ENCODE measurements at regions not wholly inside any gene's neighbourhood (a gene's known extent, or its start where the extent isn't known, plus 50 kb on each side); places are given as distances from the start of the nearest gene placed in this dataset.

- Histone ChIP-seq H3K27ac (ENCODE audit: low read length) (peak overlapping the region; percentile 81), H3K9me3 (ENCODE audit: low read length) (no peaks in the 10 kb centered on the region), H3K4me2 (ENCODE audit: low read length) (peak overlapping the region; percentile 53), H3K9ac (ENCODE audit: low read length) (peak overlapping the region; percentile 39), H3K36me3 (ENCODE audit: insufficient read depth, low read length) (no peaks in the 10 kb centered on the region), H4K20me1 (ENCODE audit: insufficient read depth) (no peaks in the 10 kb centered on the region), H3F3A (ENCODE audit: insufficient read depth, low read length, poor library complexity, severe bottlenecking) (peaks cover 11% of the 10 kb centered on the region), H3K79me2 (replicated peaks; ENCODE audit: insufficient read depth, low read length) (no peaks in the 10 kb centered on the region), H3K9me2 (ENCODE audit: insufficient read depth, low read length) (no peaks in the 10 kb centered on the region), H3K27me3 (ENCODE audit: insufficient read depth, low read depth, low read length) (no peaks in the 10 kb centered on the region), H2AFZ (ENCODE audit: low read depth, low read length) (no peak overlapping the region), H3K4me3 (ENCODE audit: low read length) (peak overlapping the region; percentile 48)
- no peak for TF ChIP-seq MXI1 (conservative IDR thresholded peaks at IDR 0.05; ENCODE audit: poor library complexity, severe bottlenecking)
- TF ChIP-seq RAD21 (conservative IDR thresholded peaks at IDR 0.05) = peak; percentile 20
- TF ChIP-seq EZH2 (IDR thresholded peaks at IDR 0.05; ENCODE audit: borderline replicate concordance, insufficient read depth, low read length, poor library complexity, severe bottlenecking) = no peak
- no peak for TF ChIP-seq TAF1 (IDR thresholded peaks at IDR 0.05; ENCODE audit: low read depth)
- peak; percentile 89 for TF ChIP-seq EP300 (conservative IDR thresholded peaks at IDR 0.05; ENCODE audit: poor library complexity, severe bottlenecking)
- peak; percentile 79 for TF ChIP-seq REST (IDR thresholded peaks at IDR 0.05; ENCODE audit: borderline replicate concordance)
- TF ChIP-seq POLR2AphosphoS5 (IDR thresholded peaks at IDR 0.05) = peak; percentile 72
- TF ChIP-seq SMC3 (conservative IDR thresholded peaks at IDR 0.05; ENCODE audit: poor library complexity) = peak; percentile 31
- no peak for TF ChIP-seq CTCF (IDR thresholded peaks at IDR 0.05; ENCODE audit: poor library complexity, severe bottlenecking)
Observed at GRCh38 chr10:109721453-109722064, 201.8 kb downstream of the XPNPEP1 start.

GRCh38 chr10:109706026-109706560 is 217.2 kb downstream of the XPNPEP1 start:
- Histone ChIP-seq H3K9me2 (ENCODE audit: insufficient read depth, low read length) (no peaks in the 10 kb centered on the region), H4K20me1 (ENCODE audit: insufficient read depth) (no peaks in the 10 kb centered on the region), H3K9ac (ENCODE audit: low read length) (peak overlapping the region; percentile 51), H3K79me2 (replicated peaks; ENCODE audit: insufficient read depth, low read length) (no peaks in the 10 kb centered on the region), H3K27ac (ENCODE audit: low read length) (peak overlapping the region; percentile 84), H2AFZ (ENCODE audit: low read depth, low read length) (no peak overlapping the region), H3K4me2 (ENCODE audit: low read length) (peak overlapping the region; percentile 74), H3K9me3 (ENCODE audit: low read length) (no peaks in the 10 kb centered on the region), H3K36me3 (ENCODE audit: insufficient read depth, low read length) (no peaks in the 10 kb centered on the region), H3K4me3 (ENCODE audit: low read length) (peak overlapping the region; percentile 36), H3F3A (ENCODE audit: insufficient read depth, low read length, poor library complexity, severe bottlenecking) (peaks cover 8% of the 10 kb centered on the region), H3K27me3 (ENCODE audit: insufficient read depth, low read depth, low read length) (no peaks in the 10 kb centered on the region)
- TF ChIP-seq POLR2AphosphoS5 (IDR thresholded peaks at IDR 0.05) (peak; percentile 90), CTCF (IDR thresholded peaks at IDR 0.05; ENCODE audit: poor library complexity, severe bottlenecking) (no peak), MXI1 (conservative IDR thresholded peaks at IDR 0.05; ENCODE audit: poor library complexity, severe bottlenecking) (peak; percentile 26), SMC3 (conservative IDR thresholded peaks at IDR 0.05; ENCODE audit: poor library complexity) (peak; percentile 38), RAD21 (conservative IDR thresholded peaks at IDR 0.05) (peak; percentile 55), TAF1 (IDR thresholded peaks at IDR 0.05; ENCODE audit: low read depth) (no peak), EP300 (conservative IDR thresholded peaks at IDR 0.05; ENCODE audit: poor library complexity, severe bottlenecking) (peak; percentile 99), EZH2 (IDR thresholded peaks at IDR 0.05; ENCODE audit: borderline replicate concordance, insufficient read depth, low read length, poor library complexity, severe bottlenecking) (no peak), REST (IDR thresholded peaks at IDR 0.05; ENCODE audit: borderline replicate concordance) (peak; percentile 96)
